HEK293T (cell line): ENCODE measurements at regions not wholly inside any gene's neighbourhood (a gene's known extent, or its start where the extent isn't known, plus 50 kb on each side); places are given as distances from the start of the nearest gene placed in this dataset.

Source experiments
- CTCF ChIA-PET: fragments of 350-600 bp; formaldehyde crosslinking; extraction: SDS; loops from one replicate; lab custom pipeline; 2021; ENCODE audit warnings: antibody characterized with exemption, inconsistent platforms; lab: Yijun Ruan, JAX
- POLR2A ChIA-PET: fragments of 350-600 bp; formaldehyde crosslinking; extraction: SDS; loops from one replicate; lab custom pipeline; 2020; ENCODE audit warnings: antibody characterized with exemption, inconsistent platforms; lab: Yijun Ruan, JAX
- DNase-seq: peaks from one replicate; pipeline ENCODE4 v3.0.0; 2012; ENCODE audit warnings: mixed read lengths; ENCODE audit errors: extremely low spot score
- ARNT ChIP-seq: fragments of 450-650 bp; IDR thresholded peaks from 2 replicates; pipeline ENCODE4 v1.6.1; 2017; ENCODE audit warnings: mild to moderate bottlenecking
- BHLHE40 ChIP-seq: fragments of 450-650 bp; IDR thresholded peaks from 2 replicates; pipeline ENCODE4 v1.6.1; 2016; ENCODE audit warnings: mild to moderate bottlenecking, moderate library complexity, borderline replicate concordance
- CTBP1 ChIP-seq: fragments of 450-650 bp; IDR thresholded peaks from 2 replicates; pipeline ENCODE4 v1.6.1; 2016; ENCODE audit warnings: borderline replicate concordance
- ELF4 ChIP-seq: fragments of 450-650 bp; IDR thresholded peaks from 2 replicates; pipeline ENCODE4 v1.6.1; 2017; ENCODE audit warnings: antibody characterized with exemption
- FOXA1 ChIP-seq: fragments of 450-650 bp; IDR thresholded peaks from 2 replicates; pipeline ENCODE4 v1.6.1; 2016; ENCODE audit warnings: mild to moderate bottlenecking
- FOXK2 ChIP-seq: fragments of 450-650 bp; IDR thresholded peaks from 2 replicates; pipeline ENCODE4 v1.6.1; 2016; ENCODE audit warnings: mild to moderate bottlenecking
- FOXM1 ChIP-seq: fragments of 450-650 bp; IDR thresholded peaks from 2 replicates; pipeline ENCODE4 v1.6.1; 2017; ENCODE audit warnings: mild to moderate bottlenecking, borderline replicate concordance
- HDGF ChIP-seq: fragments of 450-650 bp; IDR thresholded peaks from 2 replicates; pipeline ENCODE4 v1.6.1; 2017; ENCODE audit warnings: antibody characterized with exemption, borderline replicate concordance
- L3MBTL2 ChIP-seq: fragments of 450-650 bp; conservative IDR thresholded peaks from 2 replicates; pipeline ENCODE4 v1.6.1; 2016; ENCODE audit warnings: mild to moderate bottlenecking
- LEF1 ChIP-seq: fragments of 450-650 bp; IDR thresholded peaks from 2 replicates; pipeline ENCODE4 v1.6.1; 2017; ENCODE audit warnings: mild to moderate bottlenecking, borderline replicate concordance
- NFRKB ChIP-seq: fragments of 450-650 bp; IDR thresholded peaks from 2 replicates; pipeline ENCODE4 v1.6.1; 2016; ENCODE audit warnings: mild to moderate bottlenecking, moderate library complexity
- PKNOX1 ChIP-seq: fragments of 450-650 bp; IDR thresholded peaks from 2 replicates; pipeline ENCODE4 v1.6.1; 2016
- SP1 ChIP-seq: fragments of 450-650 bp; IDR thresholded peaks from 2 replicates; pipeline ENCODE4 v1.6.1; 2017
- SUZ12 ChIP-seq: fragments of 450-650 bp; IDR thresholded peaks from 2 replicates; pipeline ENCODE4 v1.6.1; 2016; ENCODE audit warnings: mild to moderate bottlenecking
- TARDBP ChIP-seq: fragments of 450-650 bp; IDR thresholded peaks from 2 replicates; pipeline ENCODE4 v1.6.1; 2016
- ZNF384 ChIP-seq: fragments of 450-650 bp; IDR thresholded peaks from 2 replicates; pipeline ENCODE4 v1.6.1; 2016

DNA sequence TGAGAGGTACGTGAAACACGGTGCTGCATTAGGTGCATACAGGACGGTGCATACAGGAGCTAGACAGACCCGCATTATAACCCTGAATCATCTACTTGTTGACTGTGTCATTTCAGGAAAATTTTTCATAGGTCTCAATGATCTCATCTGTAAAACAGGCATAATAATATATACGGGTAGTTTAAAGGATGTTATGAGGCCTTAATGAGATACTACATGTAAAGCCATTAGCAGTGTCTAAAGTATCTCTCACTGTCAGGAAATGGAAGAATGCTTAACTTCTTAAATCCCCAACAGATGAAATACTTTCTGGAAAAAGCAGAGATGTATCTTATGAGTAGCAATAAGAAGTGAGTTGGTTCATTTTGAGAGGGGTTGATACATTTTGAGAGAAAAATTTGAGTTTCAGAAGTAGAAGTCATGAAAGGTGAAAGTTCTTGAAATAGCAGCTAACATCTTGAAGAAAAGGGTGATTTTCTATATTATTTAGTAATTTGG lies 669.6 kb downstream of the PTPRC start:
- ChIA-PET CTCF (no interaction called here), POLR2A (no interaction called here)
- no peak for DNase-seq
- TF ChIP-seq CTBP1 (no peak), ELF4 (no peak), HDGF (no peak), PKNOX1 (no peak), SP1 (no peak), TARDBP (no peak), FOXK2 (no peak), L3MBTL2 (no peak), ARNT (no peak), SUZ12 (no peak), LEF1 (no peak), BHLHE40 (no peak), ZNF384 (no peak), FOXA1 (no peak), NFRKB (no peak)

GRCh38 chr1:199310708-199311107 lies 671.9 kb downstream of the PTPRC start:
- TF ChIP-seq L3MBTL2: no peak
- TF ChIP-seq ARNT: no peak
- TF ChIP-seq FOXK2: no peak
- TF ChIP-seq FOXA1: no peak
- TF ChIP-seq LEF1: no peak
- ChIA-PET CTCF (no interaction called here), POLR2A (no interaction called here)
- no peak for DNase-seq

DNA sequence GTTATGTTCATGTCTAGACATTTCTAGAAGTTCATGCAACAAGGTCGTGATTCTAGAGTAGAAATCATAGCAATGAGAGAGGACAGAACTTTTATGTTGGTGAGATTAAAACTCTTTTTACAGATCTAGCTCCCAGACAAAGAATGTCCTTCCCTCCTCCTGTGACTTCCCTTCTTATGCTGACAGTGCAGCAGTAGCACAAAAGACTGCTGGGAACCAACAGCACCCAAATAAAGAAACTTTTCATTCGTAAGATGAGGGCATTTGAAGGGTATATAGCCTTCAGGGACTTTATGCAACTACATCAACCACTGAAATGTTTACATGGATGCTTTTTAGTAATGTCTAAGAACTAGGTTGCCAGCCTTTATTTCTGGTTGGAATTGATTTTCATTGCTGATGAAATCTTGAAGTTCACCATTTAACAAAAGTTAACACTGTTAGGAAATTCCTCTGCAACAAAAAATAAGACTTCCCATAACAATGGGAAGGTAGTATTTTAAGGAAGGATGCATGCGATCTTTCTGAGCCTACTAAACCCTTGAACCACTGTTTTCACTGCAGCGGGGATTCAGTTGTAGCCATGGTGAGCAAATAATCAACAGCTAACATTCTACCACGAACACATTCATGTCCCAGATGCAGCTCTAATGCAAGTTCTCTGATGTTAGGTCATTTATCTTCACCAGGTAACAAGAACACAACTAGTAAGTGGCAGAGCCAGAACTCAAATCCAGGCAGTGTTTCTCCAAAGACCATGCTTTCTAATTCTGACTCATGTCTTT lies 672.8 kb downstream of the PTPRC start:
- ChIA-PET POLR2A (no interaction called here), CTCF (interaction anchor here (0.7 kb wide), 1 partner anchor 68 kb away, joined by 3 read pairs; no protein-coding TSS in a partner anchor)
- DNase-seq: no peak
- TF ChIP-seq ELF4 (no peak), SP1 (no peak), HDGF (no peak)

DNA sequence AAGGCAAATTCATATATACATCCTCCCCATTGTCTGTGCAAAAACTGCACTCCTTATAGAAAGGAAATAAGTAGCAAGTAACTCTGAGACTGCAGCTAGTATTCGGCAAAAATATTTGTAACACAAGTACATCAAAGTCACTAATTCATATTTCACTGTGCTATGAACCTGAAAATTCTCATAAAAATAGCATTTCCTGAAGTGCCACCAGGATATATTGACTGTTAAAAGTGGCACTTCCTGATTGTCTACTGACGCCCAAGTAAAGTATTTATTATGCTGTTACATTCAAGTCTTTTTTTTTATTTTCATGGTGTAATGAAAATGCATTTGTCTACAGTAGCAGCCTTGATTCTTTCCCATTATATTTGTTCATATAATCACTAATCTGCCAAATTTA lies 673.8 kb downstream of the PTPRC start:
- no peak for DNase-seq
- no peak for TF ChIP-seq BHLHE40
- no peak for TF ChIP-seq CTBP1
- TF ChIP-seq TARDBP: no peak
- TF ChIP-seq FOXA1: no peak
- no peak for TF ChIP-seq SP1
- TF ChIP-seq ARNT: no peak
- TF ChIP-seq ELF4: no peak
- no peak for TF ChIP-seq ZNF384
- TF ChIP-seq LEF1: no peak
- no peak for TF ChIP-seq NFRKB
- TF ChIP-seq L3MBTL2: no peak
- TF ChIP-seq FOXM1: no peak
- no peak for TF ChIP-seq PKNOX1
- no peak for TF ChIP-seq HDGF
- TF ChIP-seq SUZ12: no peak
- TF ChIP-seq FOXK2: no peak
- ChIA-PET CTCF (interaction anchor here (0.7 kb wide), 1 partner anchor 69 kb away, joined by 3 read pairs; no protein-coding TSS in a partner anchor), POLR2A (no interaction called here)

DNA sequence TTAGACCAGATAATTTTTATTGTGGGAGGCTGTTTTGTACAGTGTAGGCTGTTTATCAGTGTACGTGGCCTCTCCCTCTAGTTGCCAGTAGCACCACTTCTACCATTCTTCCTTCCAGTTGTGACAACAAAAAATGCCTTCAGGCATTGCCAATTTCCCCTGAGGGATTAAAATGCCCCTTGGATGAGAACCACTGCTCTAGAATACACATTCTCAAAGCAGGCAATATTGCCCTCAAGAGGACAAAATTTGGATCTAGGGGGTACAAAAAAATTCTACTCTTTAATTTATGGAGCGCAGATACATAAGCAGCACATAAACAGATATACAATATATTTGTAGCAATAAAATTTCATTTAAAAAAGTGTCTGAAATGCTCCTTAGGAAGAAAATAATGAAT lies 674.6 kb downstream of the PTPRC start:
- TF ChIP-seq HDGF (no peak), LEF1 (no peak), FOXK2 (no peak), ZNF384 (no peak), SUZ12 (no peak), CTBP1 (no peak), ARNT (no peak), NFRKB (no peak)
- no peak for DNase-seq
- CTCF ChIA-PET: no interaction called here
- POLR2A ChIA-PET: no interaction called here

DNA sequence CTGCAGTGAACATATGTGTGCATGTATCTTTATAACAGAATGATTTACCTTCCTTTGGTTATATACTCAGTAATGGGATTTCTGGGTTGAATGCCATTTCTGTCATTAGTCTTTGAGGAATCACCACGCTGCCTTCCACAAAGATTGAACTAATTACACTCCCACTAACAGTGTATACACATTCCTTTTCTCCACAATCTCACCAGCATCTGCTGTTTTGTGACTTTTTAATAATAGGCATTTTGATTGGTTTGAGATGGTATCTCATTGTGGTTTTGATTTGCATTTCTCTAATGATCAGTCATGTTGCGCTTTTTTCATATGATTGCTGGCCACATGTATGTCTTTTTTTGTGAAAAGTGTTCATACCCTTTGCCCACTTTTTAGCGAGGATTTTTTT lies 680.5 kb downstream of the PTPRC start:
- no peak for DNase-seq
- CTCF ChIA-PET: no interaction called here
- POLR2A ChIA-PET: no interaction called here
- TF ChIP-seq L3MBTL2 (no peak), CTBP1 (no peak), ELF4 (no peak), ARNT (no peak), LEF1 (no peak), ZNF384 (no peak), SP1 (no peak), HDGF (no peak), FOXK2 (no peak), NFRKB (no peak)

GRCh38 chr1:199322278-199322677 lies 683.4 kb downstream of the PTPRC start:
- no peak for TF ChIP-seq PKNOX1
- POLR2A ChIA-PET: no interaction called here
- CTCF ChIA-PET: no interaction called here
- no peak for DNase-seq
